ENCODE measurements at regions not wholly inside any gene's neighbourhood (a gene's known extent, or its start where the extent isn't known, plus 50 kb on each side); places are given as distances from the start of the nearest gene placed in this dataset.
"Not testable (repeated sequence)": the region's sequence is repeated elsewhere in the genome, so short reads cannot be mapped to it uniquely, and the experiment has no call there.

- no peak for DNase-seq (ENCODE audit: low read depth)
Measured at GRCh38 chr6:153412519-153412918, 281.4 kb upstream of the RGS17 start.

- no peak for DNase-seq (ENCODE audit: low read depth)
Measured at GRCh38 chr6:153411070-153411648, 280.1 kb upstream of the RGS17 start.

GRCh38 chr6:153405931-153406330 lies 274.8 kb upstream of the RGS17 start:
- DNase-seq (ENCODE audit: low read depth) = no peak

GRCh38 chr6:153401751-153402150 lies 270.7 kb upstream of the RGS17 start:
- no peak for DNase-seq (ENCODE audit: low read depth)

- peak; percentile 33 for DNase-seq (ENCODE audit: low read depth)
Measured at GRCh38 chr6:153392156-153392555, 261.1 kb upstream of the RGS17 start.

- DNase-seq (ENCODE audit: low read depth) = no peak
Measured at GRCh38 chr6:153373869-153374268, 242.8 kb upstream of the RGS17 start.

DNA sequence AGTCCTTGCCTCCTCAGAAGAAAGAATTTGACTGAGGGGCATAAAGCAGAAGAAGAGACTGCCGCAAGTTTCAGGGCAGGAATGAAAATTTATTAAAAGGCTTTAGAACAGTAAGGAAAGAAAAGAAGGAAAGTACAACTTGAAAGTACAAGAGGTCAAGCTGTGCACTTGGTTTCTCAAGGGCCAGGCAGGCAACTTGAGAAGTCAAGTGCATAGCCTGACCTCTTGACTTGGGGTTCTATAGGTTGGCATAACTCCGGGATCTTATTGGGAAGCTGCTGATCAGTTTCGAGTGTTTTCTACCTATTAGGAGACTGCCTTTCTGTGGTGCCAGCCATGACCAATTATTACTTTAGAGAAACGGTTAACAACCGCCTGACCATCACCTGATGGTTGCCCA lies 237.0 kb upstream of the RGS17 start:
- no peak for DNase-seq (ENCODE audit: low read depth)

DNA sequence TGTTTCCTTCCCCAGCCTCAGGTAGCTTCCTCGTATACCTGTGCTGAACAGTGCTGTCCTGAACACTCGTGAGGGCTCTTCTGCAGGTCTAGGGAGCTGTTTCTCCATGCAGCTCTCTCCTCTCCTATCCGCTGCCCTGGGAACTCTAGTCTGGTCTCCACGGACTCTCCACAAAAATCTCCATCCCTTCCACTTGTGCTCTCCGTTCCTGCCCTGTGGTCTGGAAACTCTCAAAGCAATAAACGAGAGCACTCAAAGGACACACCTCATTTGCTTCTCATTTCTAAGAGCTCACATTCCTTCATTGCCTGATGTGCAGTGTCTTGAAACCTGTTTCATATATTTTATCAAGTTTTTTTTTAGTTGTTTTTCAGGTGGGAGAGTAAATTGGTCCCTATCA lies 235.9 kb upstream of the RGS17 start:
- no peak for DNase-seq (ENCODE audit: low read depth)

- no peak for DNase-seq (ENCODE audit: low read depth)
Measured at GRCh38 chr6:153357391-153357790, 226.3 kb upstream of the RGS17 start.

DNA sequence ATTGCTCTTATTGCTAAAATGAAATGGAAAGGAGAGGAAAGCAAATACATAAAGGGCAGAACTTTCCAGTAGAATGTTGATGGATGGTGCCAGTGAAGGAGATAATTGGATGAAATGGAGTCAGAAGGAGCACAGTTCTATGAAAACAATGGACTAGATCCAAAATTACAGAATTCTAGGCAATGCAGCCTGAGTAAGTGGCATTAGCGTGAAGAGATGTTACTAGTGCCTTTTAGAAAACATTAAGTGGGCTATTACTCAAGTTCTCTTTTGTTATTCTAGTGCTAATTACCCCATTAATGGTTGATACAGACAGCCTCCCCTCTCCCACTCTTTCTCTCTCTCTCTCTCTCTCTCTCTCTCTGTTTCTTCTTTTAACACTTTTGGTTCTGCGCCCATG lies 209.5 kb upstream of the RGS17 start:
- no peak for DNase-seq (ENCODE audit: low read depth)

- DNase-seq (ENCODE audit: low read depth) = no peak
Measured at GRCh38 chr6:153334121-153334520, 203.0 kb upstream of the RGS17 start.

DNA sequence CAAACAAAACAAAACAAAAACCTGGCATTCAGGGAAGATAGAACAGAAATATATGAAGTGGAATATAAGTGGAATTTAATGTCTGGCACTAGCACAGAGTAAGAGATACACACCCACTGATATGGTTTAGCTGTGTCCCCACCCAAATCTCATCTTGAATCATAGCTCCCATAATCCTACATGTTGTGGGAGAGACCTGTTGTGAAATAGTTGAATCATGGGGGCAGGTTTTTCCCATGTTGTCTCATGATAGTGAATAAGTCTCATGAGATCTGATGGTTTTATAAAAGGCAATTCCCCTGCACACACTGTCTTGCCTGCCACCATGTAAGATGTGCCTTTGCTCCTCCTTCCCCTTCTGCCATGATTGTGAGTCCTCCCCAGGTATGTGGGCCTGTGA lies 200.1 kb upstream of the RGS17 start:
- DNase-seq (ENCODE audit: low read depth) = not testable (repeated sequence)

DNA sequence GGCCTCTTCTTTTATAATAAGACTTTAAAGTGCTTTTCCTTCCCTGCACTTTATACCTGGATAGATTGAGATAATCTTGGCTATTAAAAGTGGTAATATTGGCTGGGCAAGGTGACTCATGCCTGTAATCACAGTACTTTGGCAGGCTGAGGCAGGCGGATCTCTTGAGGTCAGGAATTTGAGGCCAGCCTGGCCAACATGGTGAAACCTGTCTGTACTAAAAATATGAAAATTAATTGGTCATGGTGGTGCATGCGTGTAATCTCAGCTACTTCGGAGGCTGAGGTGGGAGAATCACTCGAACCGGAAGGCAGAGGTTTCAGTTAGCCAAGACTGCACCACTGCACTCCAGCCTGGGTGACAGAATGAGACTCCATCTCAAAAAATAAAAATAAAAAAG lies 197.1 kb upstream of the RGS17 start:
- peak; percentile 43 for DNase-seq (ENCODE audit: low read depth)

- DNase-seq (ENCODE audit: low read depth) = no peak
Measured at GRCh38 chr6:153325661-153326060, 194.6 kb upstream of the RGS17 start.

DNA sequence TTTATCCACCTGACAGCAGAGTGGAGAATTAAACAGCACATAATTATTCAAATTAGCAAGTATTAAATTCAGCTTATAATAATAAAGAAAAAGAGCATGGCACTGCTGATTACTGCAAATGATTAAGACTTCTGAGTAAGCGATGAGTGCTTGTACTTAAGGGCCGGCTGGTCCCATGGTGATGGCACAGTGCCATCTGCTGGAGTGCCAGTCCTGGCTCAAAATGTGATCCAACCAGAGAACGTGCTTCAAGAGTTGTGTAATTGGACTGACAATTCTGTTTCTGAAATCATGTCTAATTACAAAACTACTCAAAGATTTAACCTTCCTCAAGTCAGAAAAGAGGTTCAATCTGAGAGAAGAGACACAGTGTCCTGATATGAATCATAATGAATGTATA lies 181.6 kb upstream of the RGS17 start:
- peak; percentile 86 for DNase-seq (ENCODE audit: low read depth)

DNA sequence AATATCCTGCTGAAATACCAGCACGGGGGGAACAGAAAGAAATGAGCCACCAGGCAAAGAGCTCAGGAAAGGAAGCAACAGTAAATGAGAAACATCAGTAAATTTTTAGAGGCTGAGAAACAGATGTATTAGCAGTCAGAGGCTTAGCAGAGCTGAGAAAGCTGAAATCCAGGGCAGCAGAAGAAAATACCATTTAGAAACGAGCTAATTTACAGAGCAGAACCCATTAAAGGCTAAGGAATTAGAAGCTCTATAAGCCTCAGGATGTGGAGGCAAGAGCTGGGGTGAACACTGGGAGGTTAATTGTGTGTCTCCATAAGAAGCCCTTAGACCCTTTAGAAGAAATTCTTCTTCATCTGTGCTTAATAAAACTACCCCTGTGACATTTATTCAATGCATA lies 178.6 kb upstream of the RGS17 start:
- no peak for DNase-seq (ENCODE audit: low read depth)

GRCh38 chr6:153302133-153302532 lies 171.1 kb upstream of the RGS17 start:
- DNase-seq (ENCODE audit: low read depth) = no peak

- DNase-seq (ENCODE audit: low read depth) = peak; percentile 43
Measured at GRCh38 chr6:153301602-153302001, 170.5 kb upstream of the RGS17 start.

GRCh38 chr6:153282456-153282855 lies 151.4 kb upstream of the RGS17 start:
- DNase-seq (ENCODE audit: low read depth) = not testable (repeated sequence)

GRCh38 chr6:153275997-153276396 lies 144.9 kb upstream of the RGS17 start:
- DNase-seq (ENCODE audit: low read depth) = no peak

GRCh38 chr6:153272201-153272980 lies 141.3 kb upstream of the RGS17 start:
- no peak for DNase-seq (ENCODE audit: low read depth)

DNA sequence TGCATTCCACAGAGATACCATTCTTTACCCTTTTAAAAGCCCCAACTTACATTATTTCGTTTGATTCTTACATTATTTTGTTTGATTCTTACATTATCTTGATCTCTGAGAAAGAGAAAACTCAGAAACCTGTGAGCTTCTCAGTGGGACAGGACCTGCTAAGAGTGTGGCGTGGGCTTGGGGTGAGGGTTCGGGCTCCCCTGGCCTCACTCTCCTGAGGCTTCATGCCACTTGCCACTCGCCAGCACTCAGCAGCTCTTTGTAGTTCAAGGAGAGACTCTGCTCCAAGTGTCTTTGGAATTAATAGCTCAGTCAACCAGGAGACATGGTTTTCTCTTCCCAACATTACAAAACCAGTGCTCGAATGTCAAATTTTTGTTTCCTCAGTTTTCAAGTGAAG lies 132.4 kb upstream of the RGS17 start:
- no peak for DNase-seq (ENCODE audit: low read depth)

- no peak for DNase-seq (ENCODE audit: low read depth)
Measured at GRCh38 chr6:153251326-153251725, 120.2 kb upstream of the RGS17 start.

- DNase-seq (ENCODE audit: low read depth) = no peak
Measured at GRCh38 chr6:153237670-153238069, 106.6 kb upstream of the RGS17 start.

Data from Daoy (cell line).